ENCODE measurements at regions not wholly inside any gene's neighbourhood (a gene's known extent, or its start where the extent isn't known, plus 50 kb on each side); places are given as distances from the start of the nearest gene placed in this dataset.

GRCh38 chr4:127174616-127175015 is 458.1 kb upstream of the INTU start:
- ATAC-seq (ENCODE audit: low FRiP score), result no peak
- DNase-seq (ENCODE audit: low spot score), result no peak
- no peak for TF ChIP-seq CTCF (IDR thresholded peaks at IDR 0.05)

GRCh38 chr4:127179256-127180087 is 453.3 kb upstream of the INTU start:
- DNase-seq (ENCODE audit: low spot score) (no peak), ATAC-seq (ENCODE audit: low FRiP score) (no peak)
- no peak for TF ChIP-seq CTCF (IDR thresholded peaks at IDR 0.05)

- TF ChIP-seq CTCF (IDR thresholded peaks at IDR 0.05), result no peak
- ATAC-seq (ENCODE audit: low FRiP score) (no peak), DNase-seq (ENCODE audit: low spot score) (no peak)
Measured at GRCh38 chr4:127181001-127181400, 451.8 kb upstream of the INTU start.

- no peak for TF ChIP-seq CTCF (IDR thresholded peaks at IDR 0.05)
- ATAC-seq (ENCODE audit: low FRiP score) (no peak), DNase-seq (ENCODE audit: low spot score) (no peak)
Measured at GRCh38 chr4:127182687-127183086, 450.1 kb upstream of the INTU start.

GRCh38 chr4:127188847-127189246 is 443.9 kb upstream of the INTU start:
- DNase-seq (ENCODE audit: low spot score) (no peak), ATAC-seq (ENCODE audit: low FRiP score) (no peak)
- TF ChIP-seq CTCF (IDR thresholded peaks at IDR 0.05), result no peak

- ATAC-seq (ENCODE audit: low FRiP score) (no peak), DNase-seq (ENCODE audit: low spot score) (no peak)
- no peak for TF ChIP-seq CTCF (IDR thresholded peaks at IDR 0.05)
Measured at GRCh38 chr4:127194281-127194680, 438.5 kb upstream of the INTU start.

- DNase-seq (ENCODE audit: low spot score) (no peak), ATAC-seq (ENCODE audit: low FRiP score) (no peak)
- no peak for TF ChIP-seq CTCF (IDR thresholded peaks at IDR 0.05)
Measured at GRCh38 chr4:127196655-127197352, 436.0 kb upstream of the INTU start.

Measured in omental fat pad (tissue), 3 donors.